ENCODE measurements at regions not wholly inside any gene's neighbourhood (a gene's known extent, or its start where the extent isn't known, plus 50 kb on each side); places are given as distances from the start of the nearest gene placed in this dataset.
A peak's percentile ranks its signal among the peaks of the same experiment; 100 is the strongest.

GRCh38 chr5:164672205-164672604 is 1166.8 kb downstream of the MAT2B start:
- Histone ChIP-seq H3K4me2 (ENCODE audit: unreplicated experiment) (no peak overlapping the region), H3K9ac (no peak overlapping the region), H3K79me2 (ENCODE audit: insufficient read depth) (no peaks in the 10 kb centered on the region), H3F3A (ENCODE audit: insufficient read depth) (no peaks in the 10 kb centered on the region), H4K20me1 (ENCODE audit: insufficient read depth) (no peaks in the 10 kb centered on the region), H3K4me3 (no peak overlapping the region), H3K4me1 (ENCODE audit: insufficient read depth) (no peaks in the 10 kb centered on the region), H2AFZ (no peak overlapping the region), H3K27ac (no peak overlapping the region), H3K27me3 (replicated peaks; ENCODE audit: insufficient read depth) (no peaks in the 10 kb centered on the region), H3K9me2 (ENCODE audit: insufficient read depth) (no peaks in the 10 kb centered on the region), H3K9me3 (ENCODE audit: low read depth) (no peaks in the 10 kb centered on the region), H3K36me3 (ENCODE audit: low read depth) (no peaks in the 10 kb centered on the region)
- no peak for TF ChIP-seq EZH2 (IDR thresholded peaks at IDR 0.05; ENCODE audit: insufficient read depth, poor library complexity, severe bottlenecking)
- no peak for TF ChIP-seq EZH2phosphoT487 (IDR thresholded peaks at IDR 0.05; ENCODE audit: insufficient read depth, low read depth)
- no peak for DNase-seq
- WGBS, 2 experiments (ENCODE audit: low coverage in 1 of 2, low lambda C conversion rate in 2 of 2, missing lambda C conversion rate in 2 of 2) = 6% methylated on average over 4 of the region's 4 CpGs
- in situ Hi-C loops (cut with MboI) = no loop called here

GRCh38 chr5:164672931-164673694 is 1167.7 kb downstream of the MAT2B start:
- DNase-seq = peak; percentile 4
- TF ChIP-seq EZH2 (IDR thresholded peaks at IDR 0.05; ENCODE audit: insufficient read depth, poor library complexity, severe bottlenecking) (no peak), EZH2phosphoT487 (IDR thresholded peaks at IDR 0.05; ENCODE audit: insufficient read depth, low read depth) (no peak)
- no peaks in the 10 kb centered on the region for H4K20me1 ChIP-seq (ENCODE audit: insufficient read depth)
- H3K4me1 ChIP-seq (ENCODE audit: insufficient read depth) = no peaks in the 10 kb centered on the region
- H2AFZ ChIP-seq = no peak overlapping the region
- no peaks in the 10 kb centered on the region for H3K27me3 ChIP-seq (replicated peaks; ENCODE audit: insufficient read depth)
- H3K9ac ChIP-seq = no peak overlapping the region
- H3K27ac ChIP-seq = no peak overlapping the region
- H3K9me2 ChIP-seq (ENCODE audit: insufficient read depth) = no peaks in the 10 kb centered on the region
- H3K9me3 ChIP-seq (ENCODE audit: low read depth) = no peaks in the 10 kb centered on the region
- no peaks in the 10 kb centered on the region for H3K79me2 ChIP-seq (ENCODE audit: insufficient read depth)
- 13 to 20% methylated on average over 3 of the region's 3 CpGs for WGBS, 2 experiments (ENCODE audit: low coverage in 1 of 2, low lambda C conversion rate in 2 of 2, missing lambda C conversion rate in 2 of 2)
- H3K36me3 ChIP-seq (ENCODE audit: low read depth) = no peaks in the 10 kb centered on the region
- H3K4me3 ChIP-seq = no peak overlapping the region
- H3K4me2 ChIP-seq (ENCODE audit: unreplicated experiment) = no peak overlapping the region
- in situ Hi-C loops (cut with MboI) = no loop called here
- H3F3A ChIP-seq (ENCODE audit: insufficient read depth) = no peaks in the 10 kb centered on the region

- in situ Hi-C loops (cut with MboI) = no loop called here
- DNase-seq = no peak
- H3K36me3 ChIP-seq (ENCODE audit: low read depth) = no peaks in the 10 kb centered on the region
Measured at GRCh38 chr5:164679461-164679860, 1174.0 kb downstream of the MAT2B start.

GRCh38 chr5:164680216-164680615 is 1174.8 kb downstream of the MAT2B start:
- no peak for DNase-seq
- no peaks in the 10 kb centered on the region for H4K20me1 ChIP-seq (ENCODE audit: insufficient read depth)
- no peak overlapping the region for H3K4me2 ChIP-seq (ENCODE audit: unreplicated experiment)
- no peaks in the 10 kb centered on the region for H3K79me2 ChIP-seq (ENCODE audit: insufficient read depth)
- H3K9ac ChIP-seq = no peak overlapping the region
- H2AFZ ChIP-seq = no peak overlapping the region
- H3K36me3 ChIP-seq (ENCODE audit: low read depth) = no peaks in the 10 kb centered on the region
- in situ Hi-C loops (cut with MboI) = no loop called here
- no peaks in the 10 kb centered on the region for H3K9me3 ChIP-seq (ENCODE audit: low read depth)
- no peak overlapping the region for H3K27ac ChIP-seq
- H3K4me3 ChIP-seq = no peak overlapping the region
- H3K4me1 ChIP-seq (ENCODE audit: insufficient read depth) = no peaks in the 10 kb centered on the region
- no peaks in the 10 kb centered on the region for H3F3A ChIP-seq (ENCODE audit: insufficient read depth)
- H3K27me3 ChIP-seq (replicated peaks; ENCODE audit: insufficient read depth) = no peaks in the 10 kb centered on the region
- TF ChIP-seq EZH2 (IDR thresholded peaks at IDR 0.05; ENCODE audit: insufficient read depth, poor library complexity, severe bottlenecking) (no peak), EZH2phosphoT487 (IDR thresholded peaks at IDR 0.05; ENCODE audit: insufficient read depth, low read depth) (no peak)
- H3K9me2 ChIP-seq (ENCODE audit: insufficient read depth) = no peaks in the 10 kb centered on the region

More at GRCh38 chr5:164679461-164679860, 1174.0 kb downstream of the MAT2B start:
- Histone ChIP-seq H3K9ac (no peak overlapping the region), H2AFZ (no peak overlapping the region), H3K4me1 (ENCODE audit: insufficient read depth) (no peaks in the 10 kb centered on the region), H3K4me3 (no peak overlapping the region), H3K9me2 (ENCODE audit: insufficient read depth) (no peaks in the 10 kb centered on the region), H3K9me3 (ENCODE audit: low read depth) (no peaks in the 10 kb centered on the region), H4K20me1 (ENCODE audit: insufficient read depth) (no peaks in the 10 kb centered on the region), H3K4me2 (ENCODE audit: unreplicated experiment) (no peak overlapping the region), H3K27me3 (replicated peaks; ENCODE audit: insufficient read depth) (no peaks in the 10 kb centered on the region), H3F3A (ENCODE audit: insufficient read depth) (no peaks in the 10 kb centered on the region), H3K79me2 (ENCODE audit: insufficient read depth) (no peaks in the 10 kb centered on the region), H3K27ac (no peak overlapping the region)
- TF ChIP-seq EZH2 (IDR thresholded peaks at IDR 0.05; ENCODE audit: insufficient read depth, poor library complexity, severe bottlenecking) (no peak), EZH2phosphoT487 (IDR thresholded peaks at IDR 0.05; ENCODE audit: insufficient read depth, low read depth) (no peak)
